ENCODE measurements at regions not wholly inside any gene's neighbourhood (a gene's known extent, or its start where the extent isn't known, plus 50 kb on each side); places are given as distances from the start of the nearest gene placed in this dataset.

- no peak for TF ChIP-seq RNF2 (IDR thresholded peaks at IDR 0.05; ENCODE audit: borderline replicate concordance, low read depth, low read length, missing control alignments, poor library complexity, severe bottlenecking)
- no peak for TF ChIP-seq POLR2A (IDR thresholded peaks at IDR 0.05; ENCODE audit: control extremely low read depth in 1 of 2, low read depth in 2 of 2, low read length in 2 of 2)
- no peak for TF ChIP-seq CTCF (IDR thresholded peaks at IDR 0.05; ENCODE audit: control extremely low read depth in 1 of 3, insufficient read depth in 1 of 3, low read depth in 1 of 3, low read length in 3 of 3)
- no peak for TF ChIP-seq RBBP5 (IDR thresholded peaks at IDR 0.05; ENCODE audit: borderline replicate concordance, low read depth, low read length)
- TF ChIP-seq POLR2AphosphoS5 (IDR thresholded peaks at IDR 0.05; ENCODE audit: low read depth, low read length): no peak
- no peak for TF ChIP-seq TCF12 (IDR thresholded peaks at IDR 0.05; ENCODE audit: low read depth, low read length)
- no peak for TF ChIP-seq YY1 (IDR thresholded peaks at IDR 0.05; ENCODE audit: low read depth, low read length)
- no peak for TF ChIP-seq SUZ12 (IDR thresholded peaks at IDR 0.05; ENCODE audit: low read length)
- no peak for TF ChIP-seq USF2 (IDR thresholded peaks at IDR 0.05; ENCODE audit: low read length)
- TF ChIP-seq CHD2 (IDR thresholded peaks at IDR 0.05; ENCODE audit: low read length): no peak
These were observed 79.5 kb upstream of the CSF3R start for GRCh38 chr1:36562181-36562685.

All from H1 (cell line).